GM18907 (cell line): ENCODE measurements at regions not wholly inside any gene's neighbourhood (a gene's known extent, or its start where the extent isn't known, plus 50 kb on each side); places are given as distances from the start of the nearest gene placed in this dataset.

Source experiments
- ATAC-seq: cut with Tn5 transposase; IDR thresholded peaks from one replicate; pipeline ENCODE4 v1.9.1; 2021; ENCODE audit warnings: mild to moderate bottlenecking, moderate library complexity; ENCODE audit not compliant: unreplicated experiment

- ATAC-seq = no peak
Observed at GRCh38 chr17:34198519-34198918, 56.6 kb upstream of the CCL2 start.

- no peak for ATAC-seq
Observed at GRCh38 chr17:34199454-34199853, 55.6 kb upstream of the CCL2 start.

GRCh38 chr17:34199932-34200534 is 55.1 kb upstream of the CCL2 start:
- ATAC-seq = peak; percentile 75

- no peak for ATAC-seq
Observed at GRCh38 chr17:34201225-34201624, 53.9 kb upstream of the CCL2 start.

- no peak for ATAC-seq
Observed at GRCh38 chr17:34201767-34202166, 53.3 kb upstream of the CCL2 start.

- ATAC-seq = no peak
Observed at GRCh38 chr17:34203018-34203638, 52.0 kb upstream of the CCL2 start.

- no peak for ATAC-seq
Observed at GRCh38 chr17:34204402-34204801, 50.7 kb upstream of the CCL2 start.
